NCI-H146 treated with DMSO at 0.1 percent for 48 hours (cell line): ENCODE measurements at regions not wholly inside any gene's neighbourhood (a gene's known extent, or its start where the extent isn't known, plus 50 kb on each side); places are given as distances from the start of the nearest gene placed in this dataset.
"Not testable (repeated sequence)": the region's sequence is repeated elsewhere in the genome, so short reads cannot be mapped to it uniquely, and the experiment has no call there.

Experiments
- DNase-seq: peaks from one replicate; lab custom pipeline; 2025; ENCODE audit not compliant: unreplicated experiment; lab: John Stamatoyannopoulos, UW

DNA sequence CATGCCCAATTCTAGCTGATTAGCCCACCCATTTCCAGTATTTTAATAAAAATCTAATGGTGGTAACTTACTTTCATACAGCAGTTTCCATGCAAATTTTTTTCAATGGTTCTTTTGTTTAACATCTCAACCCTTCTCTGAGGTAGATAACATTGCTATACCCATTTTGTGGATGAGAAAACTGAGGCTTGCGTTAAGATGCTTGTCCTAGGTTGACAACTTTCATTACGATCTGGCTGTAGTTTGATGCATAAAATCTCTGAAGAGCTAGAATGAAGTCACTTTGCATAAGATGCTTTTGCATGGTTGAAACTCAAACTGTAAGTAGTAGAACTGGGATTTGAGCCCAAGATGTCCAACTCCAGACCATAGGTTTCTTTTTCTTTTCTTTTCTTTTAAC lies 309.5 kb upstream of the PODXL start:
- no peak for DNase-seq

DNA sequence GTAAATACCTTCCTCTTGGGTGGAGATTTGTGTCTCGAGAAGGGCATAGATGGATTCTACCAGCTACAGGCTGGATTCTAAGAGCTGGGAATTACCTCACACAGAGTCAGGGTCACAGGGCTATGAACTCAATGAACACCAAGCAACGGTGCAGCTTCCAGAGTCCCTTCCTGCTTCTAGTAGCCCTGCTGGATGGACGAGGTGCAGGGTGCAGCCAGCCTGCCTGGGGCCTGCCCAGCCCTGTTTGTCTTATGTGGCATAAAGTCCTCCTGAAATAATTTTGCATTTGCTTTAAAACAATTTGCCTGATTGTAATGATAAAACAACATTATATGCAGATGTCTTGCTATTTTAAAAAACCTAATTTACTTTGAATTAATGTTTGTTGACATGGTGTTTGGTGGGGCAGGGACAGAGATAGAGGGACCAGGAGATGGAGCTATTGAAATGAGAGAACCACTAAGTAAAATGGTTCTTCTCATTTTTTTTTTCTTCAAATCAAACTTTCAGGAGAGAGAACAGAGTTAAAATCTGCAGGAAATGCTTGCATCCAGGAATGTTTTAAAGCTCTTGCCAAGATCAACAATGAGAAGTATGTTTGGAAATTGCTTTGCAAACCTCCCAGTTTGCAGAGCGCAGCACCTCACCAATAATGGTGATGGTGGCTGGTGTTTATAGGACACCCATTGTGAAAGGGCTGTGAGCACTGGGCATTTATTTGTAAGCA lies 305.4 kb upstream of the PODXL start:
- no peak for DNase-seq

DNA sequence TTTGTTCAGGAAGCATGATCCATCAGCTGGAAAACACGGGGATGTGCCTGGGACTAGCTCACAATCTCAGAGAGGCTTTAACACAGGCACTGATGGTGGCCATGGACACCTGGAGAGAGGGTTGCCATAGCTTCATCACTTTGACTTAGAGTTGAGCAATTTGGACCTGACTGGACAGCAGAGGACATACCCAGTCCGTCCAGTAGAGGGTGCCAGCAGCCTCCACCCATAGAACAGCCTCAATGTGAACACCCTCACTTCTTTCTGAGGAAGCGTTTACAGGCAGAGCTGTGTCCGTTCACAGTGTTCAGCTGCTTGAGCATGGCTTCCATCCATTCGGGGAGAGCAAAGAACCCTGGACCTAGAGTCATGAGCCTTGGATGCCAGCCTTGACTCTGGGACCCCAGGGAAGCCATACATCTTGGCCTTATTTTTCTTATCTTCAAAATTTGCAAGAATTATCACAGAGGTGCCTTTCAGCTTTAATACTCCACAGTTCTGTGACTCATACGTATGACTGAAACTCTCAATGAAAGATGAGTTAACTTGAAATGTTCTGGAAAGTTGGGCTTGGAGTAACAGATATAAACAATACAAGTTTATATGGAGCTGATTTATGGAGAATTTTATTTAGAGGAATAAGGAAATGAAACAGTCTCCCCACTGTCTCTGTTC lies 302.9 kb upstream of the PODXL start:
- peak; percentile 6 for DNase-seq

DNA sequence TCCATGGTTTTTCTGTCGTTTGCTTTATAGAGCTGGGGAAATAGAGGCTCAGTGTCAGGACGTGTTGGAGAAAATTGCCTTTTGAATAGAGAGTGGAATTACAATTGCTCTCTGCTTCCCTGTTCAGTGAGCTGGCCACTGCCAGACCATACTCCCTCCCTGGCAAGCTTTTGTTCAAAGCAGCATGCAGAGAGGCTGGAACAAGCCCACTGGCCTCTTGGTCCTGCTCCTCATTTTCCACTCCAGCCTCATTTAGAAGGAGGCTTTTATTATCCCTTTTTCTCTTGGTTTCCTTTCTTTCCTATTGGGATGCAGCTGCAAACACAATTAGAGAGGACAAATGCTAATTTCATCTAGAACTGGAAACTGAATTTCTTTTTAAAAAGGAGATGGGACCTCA lies 302.2 kb upstream of the PODXL start:
- no peak for DNase-seq

DNA sequence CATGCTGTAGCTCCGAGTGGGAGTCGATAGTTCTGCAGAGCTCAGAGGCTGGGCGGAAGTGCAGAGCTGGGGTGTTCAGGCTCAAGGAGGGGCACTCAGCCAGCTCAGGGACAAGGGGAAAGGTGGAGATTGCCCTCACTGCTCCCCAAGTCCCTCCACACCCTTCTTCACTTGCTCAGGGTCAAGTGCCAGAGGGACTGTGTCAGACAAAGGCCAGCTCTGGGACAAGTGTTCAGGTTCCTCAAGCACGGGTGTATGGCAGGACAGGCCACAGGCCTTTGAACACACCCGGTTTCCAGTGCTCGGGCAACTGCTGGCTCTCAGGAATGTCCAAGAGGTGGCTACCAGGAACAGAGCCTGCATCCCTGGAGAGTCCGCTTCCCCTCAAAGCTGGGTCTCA lies 293.0 kb upstream of the PODXL start:
- no peak for DNase-seq

DNA sequence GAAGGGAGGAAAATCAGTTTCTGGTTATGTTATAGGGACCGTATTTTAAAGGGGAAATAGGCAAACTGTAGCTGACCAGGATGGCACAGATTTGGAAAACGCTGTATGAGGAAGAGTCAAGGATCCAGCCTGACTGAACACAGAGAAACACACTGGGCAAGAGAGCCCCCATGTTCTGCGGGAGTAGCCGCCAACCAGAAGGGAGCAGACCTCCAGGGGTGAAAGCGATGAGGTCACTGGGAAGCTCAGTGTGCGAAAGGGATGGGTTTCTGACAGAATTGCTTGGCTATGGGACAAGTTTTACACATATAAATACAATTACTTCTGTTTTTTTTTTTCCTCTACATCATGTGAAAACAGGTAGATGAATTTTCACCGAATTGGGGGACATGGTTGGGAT lies 291.6 kb upstream of the PODXL start:
- no peak for DNase-seq

DNA sequence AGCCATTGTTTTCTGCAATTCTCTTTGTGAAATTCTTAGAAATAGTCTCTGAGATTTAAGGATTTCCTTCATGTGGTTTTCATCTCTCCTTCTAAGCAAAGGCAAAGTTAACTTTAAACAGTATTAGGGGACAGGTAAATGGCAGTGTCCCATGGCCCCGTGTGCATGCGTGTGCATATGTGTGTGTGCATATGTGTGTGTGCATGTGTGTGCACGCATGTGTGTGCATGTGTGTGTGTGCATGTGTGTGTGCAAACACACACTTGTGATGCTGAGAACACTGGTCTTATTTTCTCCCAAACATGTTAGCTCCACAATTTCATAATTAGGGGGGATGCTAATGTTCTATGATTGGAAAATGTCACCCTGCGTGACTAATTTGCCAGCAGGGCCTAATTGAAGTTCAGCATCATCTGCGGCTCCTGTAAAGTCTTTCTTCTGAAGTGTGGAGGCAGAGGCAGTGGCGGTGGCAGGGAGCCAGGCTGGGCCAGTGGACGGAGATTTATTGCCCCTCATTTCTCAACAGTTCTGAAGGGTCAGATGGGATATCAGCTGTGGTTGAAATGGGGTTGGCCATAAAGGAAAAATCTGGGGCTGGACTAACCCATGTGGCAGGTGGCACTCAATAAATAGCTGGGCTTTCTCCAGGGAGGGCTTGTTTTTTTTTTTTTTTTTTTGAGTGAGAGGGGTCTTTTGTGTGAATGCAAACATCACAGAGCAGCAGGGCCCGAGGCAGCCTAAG lies 289.3 kb upstream of the PODXL start:
- no peak for DNase-seq

DNA sequence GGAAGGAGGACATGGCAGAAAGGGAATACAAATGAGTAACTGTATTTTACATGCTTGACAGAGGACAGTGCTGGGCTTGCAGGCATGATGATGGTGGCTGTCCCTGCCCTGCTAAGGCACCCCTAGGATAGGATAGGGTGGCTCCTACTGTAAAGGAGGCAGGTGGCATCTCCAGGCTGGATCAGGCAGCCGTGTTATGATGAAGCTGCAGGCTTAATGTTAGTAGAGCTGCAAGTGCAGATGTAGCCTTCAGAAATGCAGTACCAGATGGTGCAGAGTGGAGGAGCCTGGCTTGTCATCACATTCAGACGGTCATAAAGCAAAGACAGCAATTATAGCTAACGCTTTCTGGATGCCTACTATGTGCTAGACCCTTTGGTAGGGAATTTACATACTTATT lies 287.9 kb upstream of the PODXL start:
- DNase-seq, result no peak

DNA sequence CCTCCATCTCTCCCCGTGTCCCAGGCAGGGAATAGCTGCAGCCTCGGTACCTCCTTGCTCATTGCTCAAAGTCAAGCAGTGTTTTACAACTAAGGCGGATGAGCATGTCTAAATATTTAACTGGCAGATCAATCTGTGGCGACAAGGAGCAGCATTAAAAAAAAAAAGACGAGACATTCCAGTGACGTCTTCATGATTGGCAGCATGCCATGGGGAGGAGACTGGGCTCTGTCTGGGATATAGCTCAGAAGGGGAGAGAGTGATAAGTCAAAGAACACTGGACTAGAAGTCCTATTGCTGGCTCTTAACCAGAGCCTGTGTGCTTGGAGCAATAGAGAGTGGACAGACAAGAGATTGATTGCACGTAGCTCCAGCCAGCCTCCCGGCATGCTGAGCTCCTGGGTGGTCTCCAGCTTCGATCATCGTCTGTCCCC lies 287.5 kb upstream of the PODXL start:
- DNase-seq, result no peak

DNA sequence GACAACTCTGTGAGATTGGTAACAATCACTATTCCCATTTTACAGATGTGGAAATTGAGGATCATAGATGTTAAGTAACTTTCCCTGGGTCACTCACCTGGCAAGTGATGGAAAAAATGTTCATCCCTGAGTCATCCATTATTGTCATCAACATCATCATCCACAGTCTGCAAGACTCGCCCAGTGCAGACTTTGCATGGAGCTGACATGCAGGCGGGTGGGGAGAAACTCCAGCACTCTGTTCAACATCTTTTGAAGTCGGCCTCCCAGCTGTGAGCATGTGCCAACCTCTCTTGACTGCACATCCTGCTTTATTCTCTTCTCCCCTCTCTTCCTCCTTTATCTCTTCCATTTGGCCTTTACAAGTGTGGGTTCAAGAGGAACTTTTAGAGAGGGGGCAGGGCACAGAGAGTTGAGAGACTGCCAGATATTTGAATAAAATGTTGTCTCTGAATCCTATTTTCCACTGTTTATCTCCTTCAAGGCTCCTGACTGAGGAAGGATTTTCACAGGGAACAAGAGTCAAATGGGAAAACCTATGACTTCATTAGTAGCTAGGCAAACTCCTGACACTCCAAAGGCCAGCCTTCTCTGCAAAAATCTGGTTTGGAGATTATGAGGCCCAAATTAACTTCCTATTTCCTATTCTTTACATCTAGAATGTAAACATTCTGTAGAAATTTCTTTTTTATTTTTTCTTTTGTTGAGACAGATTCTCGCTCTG lies 283.7 kb upstream of the PODXL start:
- DNase-seq, result no peak

DNA sequence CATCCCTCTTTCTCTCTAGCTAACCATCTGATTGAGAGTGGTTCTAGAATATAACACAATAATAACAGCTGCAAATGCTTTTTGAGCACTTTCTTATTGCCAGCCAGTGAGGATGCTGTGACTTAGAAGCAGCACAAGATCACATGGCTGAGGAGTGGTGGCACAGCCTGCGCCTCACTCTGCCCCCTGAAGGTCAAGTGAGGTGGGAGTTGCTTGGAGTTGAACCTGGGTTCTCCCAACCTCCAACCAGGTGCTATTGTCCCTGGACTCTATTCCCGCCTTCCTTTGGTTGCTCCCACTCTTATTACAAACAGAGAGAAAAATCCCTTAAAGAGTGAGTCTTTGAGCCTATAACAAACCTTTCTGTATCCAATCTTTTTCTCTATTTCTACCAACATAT lies 280.3 kb upstream of the PODXL start:
- DNase-seq, result no peak

DNA sequence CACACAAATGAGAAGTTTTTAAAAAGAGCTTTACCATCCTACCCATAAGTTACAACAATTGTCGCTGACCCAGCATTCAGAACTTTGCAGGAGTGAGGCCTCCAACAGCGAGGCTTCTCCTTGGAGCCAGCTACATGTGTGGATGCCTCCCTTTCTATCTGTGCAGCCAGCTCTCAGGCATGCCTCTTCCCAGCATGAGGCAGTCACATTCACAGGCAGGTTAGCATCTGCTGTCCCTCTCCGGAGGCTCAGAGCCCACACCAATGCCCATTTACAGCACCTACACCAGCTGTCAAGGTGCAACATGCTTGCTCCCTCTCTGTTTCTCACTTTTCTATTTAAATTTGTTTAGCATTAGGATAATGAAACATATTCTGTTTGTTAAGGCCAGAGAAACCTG lies 278.7 kb upstream of the PODXL start:
- no peak for DNase-seq

DNA sequence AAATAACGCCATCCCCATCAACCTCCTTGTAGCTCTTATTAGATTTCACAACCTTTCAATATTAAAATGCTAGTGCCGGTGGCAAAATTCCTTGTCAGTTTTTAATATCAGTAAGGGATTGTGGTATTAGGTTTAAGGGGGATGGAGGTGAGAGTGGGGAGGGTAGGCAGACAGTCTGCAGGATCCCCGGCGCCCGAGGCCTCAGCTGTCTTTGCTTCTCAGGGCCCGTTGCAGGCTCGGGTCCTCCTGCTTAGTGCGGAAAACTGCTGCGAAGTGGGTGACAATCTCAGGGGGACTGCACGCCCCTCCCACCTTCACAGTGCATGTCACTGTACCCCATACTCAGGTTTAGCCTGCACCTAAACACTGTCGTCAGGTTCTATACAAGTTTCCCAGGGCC lies 274.3 kb upstream of the PODXL start:
- DNase-seq, result no peak

DNA sequence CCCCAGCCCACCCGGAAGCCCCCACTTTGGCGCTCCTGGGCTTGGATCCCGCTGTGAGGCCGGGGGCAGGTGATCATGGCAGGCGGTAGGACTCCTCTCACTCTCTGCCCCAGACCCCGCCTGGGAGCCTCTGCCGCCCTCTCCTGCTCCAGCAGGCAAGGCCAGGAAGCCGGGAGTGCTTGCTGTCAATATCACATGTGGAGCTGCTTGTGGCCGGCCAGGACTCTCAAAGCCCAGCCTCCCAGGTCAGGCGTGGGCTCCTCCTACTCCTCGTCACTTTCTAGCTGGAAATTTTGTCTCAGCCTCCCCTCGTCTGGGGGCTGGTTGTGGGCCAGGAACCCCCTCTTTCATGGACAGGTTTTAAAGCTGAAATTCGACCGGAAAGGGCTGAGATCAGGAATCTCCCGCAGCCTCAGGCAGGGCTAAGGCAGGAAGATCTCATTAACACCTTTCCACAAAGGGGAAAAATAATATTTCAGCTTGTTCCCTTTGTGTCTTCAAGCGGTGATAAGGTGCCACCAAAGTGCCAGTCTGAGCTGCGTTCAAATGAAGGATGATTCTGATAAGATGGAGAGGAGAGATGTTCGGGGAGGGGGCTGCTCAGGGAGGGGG lies 273.6 kb upstream of the PODXL start:
- no peak for DNase-seq

DNA sequence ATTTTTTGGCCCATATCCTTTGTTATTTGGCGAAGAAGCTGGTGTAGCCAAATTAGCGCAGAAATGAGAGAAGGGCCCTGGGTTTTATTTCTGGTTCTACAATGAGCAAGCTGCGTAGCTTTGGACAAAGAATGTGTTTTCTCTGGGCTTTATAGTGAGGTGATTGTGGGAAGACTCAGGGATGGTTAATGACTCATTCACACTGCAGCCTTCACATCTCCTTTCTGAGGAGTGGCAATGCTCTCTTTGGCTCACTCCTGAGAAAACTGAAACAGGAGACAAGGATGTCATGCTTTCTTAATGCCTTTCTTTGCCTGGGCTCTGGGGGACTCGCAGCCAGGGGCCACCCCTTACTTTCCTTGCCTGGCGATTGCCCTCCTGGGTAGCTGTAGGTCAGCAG lies 271.0 kb upstream of the PODXL start:
- no peak for DNase-seq

DNA sequence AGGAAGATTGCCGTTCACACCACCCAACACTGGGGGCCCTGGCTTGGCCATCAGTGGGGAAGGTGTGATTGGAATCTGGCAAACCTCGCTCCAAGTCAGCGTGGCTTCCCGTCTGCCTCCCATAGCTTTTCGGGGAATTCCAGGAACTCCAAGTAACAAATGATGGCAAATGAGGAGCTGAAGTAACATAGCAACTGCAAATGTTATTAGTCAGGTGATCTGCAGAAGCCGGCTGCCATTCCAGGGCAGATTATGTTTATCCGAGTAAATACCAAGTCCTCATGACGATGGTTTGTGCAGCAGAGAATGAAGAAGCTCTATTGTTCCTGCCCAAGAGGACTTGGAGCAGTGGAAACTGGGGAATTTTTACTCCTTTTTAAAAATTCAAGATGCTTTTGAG lies 270.5 kb upstream of the PODXL start:
- DNase-seq, result no peak

DNA sequence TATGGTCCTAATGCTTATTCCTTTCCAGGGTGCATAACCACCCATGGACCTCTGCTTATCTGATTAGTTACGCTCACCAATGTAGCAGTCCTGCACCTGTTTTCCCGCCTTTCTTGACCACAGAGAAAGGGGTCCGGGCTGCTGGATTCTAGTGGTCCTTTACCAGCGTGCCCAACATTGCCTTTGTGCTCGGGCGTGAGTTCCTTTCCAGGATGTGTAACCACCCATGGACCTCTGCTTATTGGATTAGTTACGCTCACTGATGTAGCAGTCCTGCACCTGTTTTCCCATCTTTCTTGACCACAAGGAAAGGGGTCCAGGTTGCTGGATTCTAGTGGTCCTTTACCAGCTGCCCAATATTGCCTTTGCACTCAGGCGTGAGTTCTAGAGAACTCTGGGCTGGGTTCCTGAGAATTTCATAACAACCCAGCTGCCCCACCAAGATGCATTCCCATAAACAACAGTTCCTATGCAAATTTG lies 267.6 kb upstream of the PODXL start:
- DNase-seq, result not testable (repeated sequence)

DNA sequence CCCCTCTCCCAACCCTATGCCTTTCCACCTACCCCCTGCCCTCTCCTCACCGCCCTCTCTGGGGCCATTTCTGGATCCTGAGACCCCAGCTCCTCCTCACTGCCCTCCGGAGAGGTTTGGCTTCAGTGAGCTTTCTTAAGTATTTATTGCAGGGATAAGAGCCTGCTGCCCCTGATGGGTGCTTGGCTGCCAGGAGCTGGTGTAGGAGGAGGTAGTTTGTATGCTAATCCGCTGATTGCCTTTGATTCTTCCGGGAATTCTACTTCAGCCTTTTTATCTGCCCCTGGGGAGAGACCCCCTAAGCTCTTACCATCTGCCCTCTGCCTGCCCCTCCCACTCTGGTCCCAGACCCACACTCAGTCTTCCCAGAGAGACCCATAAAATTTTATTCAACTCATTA lies 263.5 kb upstream of the PODXL start:
- DNase-seq, result no peak

DNA sequence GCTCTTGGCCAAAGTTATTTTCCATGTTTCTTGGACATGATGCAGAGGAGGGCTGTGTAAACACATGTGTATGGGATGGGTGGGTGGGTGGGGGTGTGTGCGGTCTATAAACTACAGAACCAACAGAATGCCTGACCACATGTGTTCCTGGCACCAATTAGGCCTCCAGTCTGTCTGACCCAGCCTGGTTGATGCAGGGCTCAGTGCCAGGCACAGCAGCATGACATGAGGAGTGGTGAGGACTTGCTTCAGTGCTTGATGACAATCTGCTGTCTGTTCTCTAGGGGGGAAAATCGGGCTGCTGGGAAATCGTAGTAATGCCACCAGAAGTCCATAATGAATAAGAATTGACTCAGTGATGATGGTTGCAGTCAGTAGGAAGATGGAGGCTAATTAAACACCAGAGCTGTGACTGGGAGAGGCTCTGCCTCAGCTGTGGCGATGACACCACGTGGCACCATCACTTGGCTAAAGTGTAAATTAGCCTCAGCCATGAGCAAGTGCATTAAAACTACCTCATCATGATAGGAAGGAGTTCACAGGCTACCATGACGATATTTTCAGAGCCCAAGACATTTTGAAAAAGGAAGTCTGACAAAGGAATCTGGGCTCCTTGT lies 260.1 kb upstream of the PODXL start:
- DNase-seq, result no peak

DNA sequence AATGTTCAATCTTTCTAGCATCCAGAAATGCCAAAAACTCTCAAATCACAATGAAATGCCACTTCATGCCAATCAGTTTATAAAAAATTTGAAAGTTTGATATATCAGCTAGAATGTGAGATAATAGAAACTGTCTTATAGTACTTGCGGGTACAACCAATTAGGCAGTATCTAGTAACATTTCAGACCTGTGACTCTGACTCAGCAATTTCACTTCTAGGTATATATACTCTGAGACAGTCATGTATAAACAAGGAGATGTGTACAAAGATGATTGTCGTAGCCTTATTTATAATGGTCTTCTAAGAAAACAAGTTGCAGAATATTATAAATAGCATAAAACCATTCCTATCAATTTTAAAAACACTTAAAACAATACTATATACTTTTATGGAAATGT lies 252.3 kb upstream of the PODXL start:
- no peak for DNase-seq

DNA sequence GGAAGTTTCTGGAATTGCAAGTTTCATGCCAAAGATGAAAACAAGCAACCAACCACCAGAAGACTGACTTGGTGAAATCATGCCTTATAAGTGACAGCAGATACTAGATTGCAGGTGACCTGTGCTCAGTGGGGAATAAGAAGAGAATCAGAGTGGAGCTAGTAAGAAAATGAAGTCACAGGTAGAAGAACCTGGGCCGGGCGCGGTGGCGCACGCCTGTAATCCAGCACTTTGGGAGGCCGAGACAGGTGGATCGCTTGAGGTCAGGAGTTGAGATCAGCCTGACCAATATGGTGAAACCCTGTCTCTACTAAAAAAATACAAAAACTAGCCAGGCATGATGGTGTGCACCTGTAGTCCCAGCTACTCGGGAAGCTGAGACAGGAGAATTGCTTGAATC lies 251.7 kb upstream of the PODXL start:
- DNase-seq, result not testable (repeated sequence)
